ENCODE measurements at regions not wholly inside any gene's neighbourhood (a gene's known extent, or its start where the extent isn't known, plus 50 kb on each side); places are given as distances from the start of the nearest gene placed in this dataset.

GRCh38 chr4:24249972-24250371 is 334.4 kb downstream of the DHX15 start:
- TF ChIP-seq, protein P1, sequence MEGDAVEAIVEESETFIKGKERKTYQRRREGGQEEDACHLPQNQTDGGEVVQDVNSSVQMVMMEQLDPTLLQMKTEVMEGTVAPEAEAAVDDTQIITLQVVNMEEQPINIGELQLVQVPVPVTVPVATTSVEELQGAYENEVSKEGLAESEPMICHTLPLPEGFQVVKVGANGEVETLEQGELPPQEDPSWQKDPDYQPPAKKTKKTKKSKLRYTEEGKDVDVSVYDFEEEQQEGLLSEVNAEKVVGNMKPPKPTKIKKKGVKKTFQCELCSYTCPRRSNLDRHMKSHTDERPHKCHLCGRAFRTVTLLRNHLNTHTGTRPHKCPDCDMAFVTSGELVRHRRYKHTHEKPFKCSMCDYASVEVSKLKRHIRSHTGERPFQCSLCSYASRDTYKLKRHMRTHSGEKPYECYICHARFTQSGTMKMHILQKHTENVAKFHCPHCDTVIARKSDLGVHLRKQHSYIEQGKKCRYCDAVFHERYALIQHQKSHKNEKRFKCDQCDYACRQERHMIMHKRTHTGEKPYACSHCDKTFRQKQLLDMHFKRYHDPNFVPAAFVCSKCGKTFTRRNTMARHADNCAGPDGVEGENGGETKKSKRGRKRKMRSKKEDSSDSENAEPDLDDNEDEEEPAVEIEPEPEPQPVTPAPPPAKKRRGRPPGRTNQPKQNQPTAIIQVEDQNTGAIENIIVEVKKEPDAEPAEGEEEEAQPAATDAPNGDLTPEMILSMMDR (IDR thresholded peaks at IDR 0.05; ENCODE audit: unreplicated experiment): no peak
- Mint-ChIP-seq H3K27ac (ENCODE audit: unreplicated experiment) (no peak overlapping the region), H3K9me3 (ENCODE audit: unreplicated experiment) (no peaks in the 10 kb centered on the region), H3K4me1 (ENCODE audit: unreplicated experiment) (peaks cover 2% of the 10 kb centered on the region), H3K4me3 (ENCODE audit: unreplicated experiment) (no peak overlapping the region), H3K27me3 (ENCODE audit: unreplicated experiment) (no peaks in the 10 kb centered on the region), H3K36me3 (ENCODE audit: low read depth, unreplicated experiment) (no peaks in the 10 kb centered on the region)
- DNase-seq (ENCODE audit: low spot score): no peak

DNA sequence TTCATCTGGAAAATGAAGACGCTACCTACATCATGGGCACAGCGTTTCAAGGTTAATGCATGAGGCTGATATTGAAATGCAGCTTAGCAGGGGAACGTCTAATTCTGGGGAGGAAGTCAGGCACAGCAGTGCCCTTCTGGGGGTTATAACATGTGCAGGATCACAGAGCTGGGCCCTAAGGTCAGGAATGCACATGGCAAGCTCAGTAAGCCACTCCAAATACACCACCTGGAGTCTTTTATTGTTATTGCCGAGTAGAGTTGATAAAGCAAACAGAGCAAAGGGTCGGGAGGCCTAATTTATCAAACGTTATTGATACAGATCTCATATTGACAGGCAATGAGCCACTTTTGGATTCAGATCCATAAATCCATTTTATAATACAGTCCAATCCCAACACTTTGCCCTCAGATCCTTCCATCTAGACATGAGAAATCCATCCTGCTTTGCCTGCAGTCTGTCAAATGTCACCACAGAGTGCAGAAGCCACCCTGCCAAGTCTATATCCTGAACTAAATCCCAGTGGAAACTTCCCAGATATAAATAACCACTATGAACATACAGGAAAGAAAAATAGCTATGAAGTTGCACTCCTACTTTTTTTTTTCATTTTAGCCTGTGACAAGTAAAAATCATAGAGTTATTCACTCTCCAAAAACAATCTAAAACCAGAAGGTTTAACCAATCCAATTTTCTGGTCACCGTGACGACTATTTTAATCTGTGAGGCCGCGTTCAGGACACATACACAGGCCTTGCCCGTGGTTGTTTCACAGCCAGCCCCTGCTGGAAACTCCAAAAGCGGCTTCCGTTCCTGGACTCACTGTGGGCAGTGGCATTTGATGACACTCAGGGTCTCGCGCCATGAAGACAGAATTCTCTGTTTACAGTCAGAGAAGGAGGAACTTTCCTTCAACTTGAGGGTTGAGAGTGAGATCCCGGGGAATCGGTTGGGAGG is 335.4 kb downstream of the DHX15 start:
- TF ChIP-seq, protein P1 (IDR thresholded peaks at IDR 0.05; ENCODE audit: unreplicated experiment): no peak
- DNase-seq (ENCODE audit: low spot score): no peak
- Mint-ChIP-seq H3K4me3 (ENCODE audit: unreplicated experiment) (no peak overlapping the region), H3K9me3 (ENCODE audit: unreplicated experiment) (no peaks in the 10 kb centered on the region), H3K27me3 (ENCODE audit: unreplicated experiment) (no peaks in the 10 kb centered on the region), H3K4me1 (ENCODE audit: unreplicated experiment) (peaks cover 2% of the 10 kb centered on the region), H3K36me3 (ENCODE audit: low read depth, unreplicated experiment) (no peaks in the 10 kb centered on the region), H3K27ac (ENCODE audit: unreplicated experiment) (no peak overlapping the region)

DNA sequence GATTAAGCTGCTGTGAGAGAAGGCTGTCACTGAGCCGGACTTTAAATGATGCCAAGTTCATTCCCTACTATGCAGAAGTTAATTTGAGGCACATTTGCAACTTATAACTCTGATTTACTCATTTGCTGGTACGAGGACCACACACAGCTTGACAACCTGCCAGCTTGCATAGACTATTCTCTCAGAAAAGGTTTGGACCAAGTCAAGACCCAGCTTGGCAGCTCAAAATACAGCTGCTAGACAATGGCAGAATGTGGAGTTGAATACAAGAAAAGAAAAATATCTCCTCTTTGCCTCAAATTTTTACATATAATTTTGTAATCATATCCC is 338.9 kb downstream of the DHX15 start:
- Mint-ChIP-seq H3K27ac (ENCODE audit: unreplicated experiment) (no peak overlapping the region), H3K4me1 (ENCODE audit: unreplicated experiment) (no peaks in the 10 kb centered on the region)

GRCh38 chr4:24244663-24245490 is 339.5 kb downstream of the DHX15 start:
- H3K27me3 Mint-ChIP-seq (ENCODE audit: unreplicated experiment): no peaks in the 10 kb centered on the region
- DNase-seq (ENCODE audit: low spot score): no peak

More for the DNA sequence above, 338.9 kb downstream of the DHX15 start:
- Mint-ChIP-seq H3K4me3 (ENCODE audit: unreplicated experiment) (no peak overlapping the region), H3K36me3 (ENCODE audit: low read depth, unreplicated experiment) (no peaks in the 10 kb centered on the region), H3K9me3 (ENCODE audit: unreplicated experiment) (no peaks in the 10 kb centered on the region), H3K27me3 (ENCODE audit: unreplicated experiment) (no peaks in the 10 kb centered on the region)
- TF ChIP-seq, protein P1 (IDR thresholded peaks at IDR 0.05; ENCODE audit: unreplicated experiment): no peak
- no peak for DNase-seq (ENCODE audit: low spot score)

More at GRCh38 chr4:24244663-24245490, 339.5 kb downstream of the DHX15 start:
- no peak overlapping the region for H3K4me3 Mint-ChIP-seq (ENCODE audit: unreplicated experiment)
- H3K36me3 Mint-ChIP-seq (ENCODE audit: low read depth, unreplicated experiment): no peaks in the 10 kb centered on the region
- TF ChIP-seq, protein P1 (IDR thresholded peaks at IDR 0.05; ENCODE audit: unreplicated experiment): no peak
- H3K9me3 Mint-ChIP-seq (ENCODE audit: unreplicated experiment): no peaks in the 10 kb centered on the region
- no peaks in the 10 kb centered on the region for H3K4me1 Mint-ChIP-seq (ENCODE audit: unreplicated experiment)
- H3K27ac Mint-ChIP-seq (ENCODE audit: unreplicated experiment): no peak overlapping the region
